HG03342 (cell line): ENCODE measurements at regions not wholly inside any gene's neighbourhood (a gene's known extent, or its start where the extent isn't known, plus 50 kb on each side); places are given as distances from the start of the nearest gene placed in this dataset.

Source experiments
- ATAC-seq: cut with Tn5 transposase; IDR thresholded peaks from one replicate; pipeline ENCODE4 v1.9.1; 2021; ENCODE audit warnings: mild to moderate bottlenecking, moderate library complexity; ENCODE audit not compliant: unreplicated experiment

DNA sequence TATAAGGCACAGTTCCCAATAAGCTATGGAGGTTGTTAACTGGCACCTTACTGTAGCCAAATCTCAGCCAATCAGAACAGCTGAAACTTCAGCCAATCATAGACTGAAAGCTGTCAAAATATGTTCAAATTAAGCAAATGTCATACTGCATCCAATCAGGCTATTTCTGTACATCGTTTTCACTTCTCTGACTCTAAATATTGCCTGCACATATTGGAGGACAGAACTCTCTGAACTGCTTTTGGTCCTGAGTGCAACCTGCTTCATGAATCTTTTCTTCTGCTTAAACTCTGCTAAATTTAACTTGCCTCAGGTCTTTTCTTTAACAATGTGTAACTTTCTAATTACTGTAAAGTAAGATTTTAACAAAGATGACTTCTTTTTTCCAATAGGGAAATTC, 1198.9 kb upstream of the PCDH7 start:
- no peak for ATAC-seq

GRCh38 chr4:29536745-29537144, 1183.4 kb upstream of the PCDH7 start:
- ATAC-seq, result no peak

DNA sequence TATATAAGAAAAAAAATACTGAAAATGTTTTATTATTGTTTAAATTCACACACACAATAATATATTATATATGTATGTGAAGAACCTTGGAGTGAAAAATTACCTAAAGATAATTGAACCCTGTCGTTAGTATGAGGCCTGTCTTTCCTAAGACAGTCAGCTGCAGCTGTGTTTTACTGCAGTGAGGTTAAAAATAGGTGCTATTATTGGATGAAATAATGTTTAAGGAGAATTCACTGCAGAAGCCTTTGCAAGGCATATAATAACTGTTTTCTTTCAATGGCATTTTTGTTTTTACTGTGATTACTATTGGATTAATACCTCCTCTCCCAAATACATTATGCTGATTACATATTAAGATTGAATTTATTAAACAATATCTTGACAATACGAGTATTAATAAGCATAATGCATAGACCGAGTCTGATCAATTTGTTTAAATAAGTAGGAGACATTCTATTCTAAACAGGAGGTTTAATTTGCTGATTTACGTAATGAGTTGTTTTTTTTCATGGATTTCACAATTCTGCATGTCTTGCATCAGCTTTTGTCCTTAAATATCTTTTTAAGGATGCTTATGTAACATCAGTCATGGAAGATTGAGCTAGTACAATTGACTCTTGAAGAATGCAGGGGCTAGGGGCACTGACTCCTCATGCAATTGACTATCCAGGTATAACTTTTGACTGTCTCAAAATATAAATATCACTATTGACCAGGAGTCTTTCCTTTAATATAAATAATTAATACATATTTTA, 1181.1 kb upstream of the PCDH7 start:
- ATAC-seq, result no peak

DNA sequence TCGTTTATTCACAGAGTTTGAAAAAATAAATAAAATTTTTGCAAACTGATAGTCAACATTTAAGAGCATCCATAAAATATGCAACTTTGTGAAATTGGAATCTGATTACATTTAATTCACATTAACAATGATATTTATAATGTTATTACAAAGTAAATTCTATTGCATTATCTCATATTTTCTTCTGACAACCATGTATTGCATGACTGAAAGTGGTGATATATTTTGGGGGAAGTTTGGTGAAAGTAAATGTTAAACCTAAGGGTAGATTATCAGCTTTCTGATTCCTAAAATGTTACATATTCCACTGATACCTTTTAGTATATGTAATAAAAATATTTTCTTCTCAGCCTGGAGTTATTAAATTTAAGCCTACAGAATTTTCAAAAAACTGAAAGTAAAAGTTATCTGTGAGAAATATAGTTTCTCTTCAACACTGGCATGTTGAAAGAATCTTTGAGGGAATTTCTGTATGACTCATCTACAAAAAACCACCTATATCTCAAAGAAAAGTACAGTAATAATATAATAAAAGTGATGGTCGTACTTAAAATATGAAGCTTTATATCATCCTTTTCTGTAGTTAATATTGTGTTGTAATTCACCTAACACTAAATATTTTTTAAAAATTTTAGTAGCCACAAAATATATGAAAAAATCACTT, 1179.6 kb upstream of the PCDH7 start:
- ATAC-seq, result peak; percentile 53

DNA sequence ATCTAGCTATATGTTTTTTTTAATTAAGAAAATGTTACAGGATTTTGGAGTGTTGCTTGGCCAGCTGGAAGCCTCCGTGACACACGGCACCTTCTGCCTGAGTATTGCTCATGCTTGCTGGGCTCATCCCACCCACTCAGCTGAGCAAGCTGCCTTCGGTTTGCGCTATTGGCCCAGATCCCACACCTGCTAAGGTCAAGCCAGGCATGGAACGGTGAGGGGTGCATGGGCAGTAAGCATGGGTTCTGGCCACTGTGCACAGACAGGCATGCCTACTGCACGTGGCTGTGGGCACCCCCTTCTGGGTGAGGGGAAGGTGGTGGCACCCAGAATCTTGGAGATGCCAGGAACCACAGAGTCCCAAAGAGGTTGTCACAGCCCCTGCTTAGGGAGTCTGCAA, 1178.4 kb upstream of the PCDH7 start:
- ATAC-seq, result no peak

DNA sequence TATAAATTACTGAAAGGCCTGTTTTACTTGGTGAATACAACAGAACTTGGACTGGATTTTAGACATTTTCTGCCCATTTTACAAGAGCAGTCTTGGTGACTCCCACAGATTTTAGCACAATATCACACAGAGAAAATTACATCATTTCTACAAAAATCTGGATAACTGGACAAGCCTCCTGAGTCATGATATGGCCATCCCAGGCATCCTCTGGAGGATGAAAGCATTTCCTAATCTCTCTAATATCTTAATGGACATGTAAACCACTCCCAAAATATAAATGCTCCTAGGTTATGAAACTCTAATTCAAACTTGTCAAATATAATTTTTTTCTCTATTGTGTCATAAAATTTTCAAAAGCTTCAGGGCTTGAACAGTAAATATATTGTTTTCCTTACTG, 1170.8 kb upstream of the PCDH7 start:
- ATAC-seq, result no peak

- no peak for ATAC-seq
These were observed 1168.3 kb upstream of the PCDH7 start for GRCh38 chr4:29551821-29552220.

GRCh38 chr4:29553846-29554245, 1166.3 kb upstream of the PCDH7 start:
- no peak for ATAC-seq

- ATAC-seq, result no peak
These were observed 1161.4 kb upstream of the PCDH7 start for GRCh38 chr4:29558789-29559188.

DNA sequence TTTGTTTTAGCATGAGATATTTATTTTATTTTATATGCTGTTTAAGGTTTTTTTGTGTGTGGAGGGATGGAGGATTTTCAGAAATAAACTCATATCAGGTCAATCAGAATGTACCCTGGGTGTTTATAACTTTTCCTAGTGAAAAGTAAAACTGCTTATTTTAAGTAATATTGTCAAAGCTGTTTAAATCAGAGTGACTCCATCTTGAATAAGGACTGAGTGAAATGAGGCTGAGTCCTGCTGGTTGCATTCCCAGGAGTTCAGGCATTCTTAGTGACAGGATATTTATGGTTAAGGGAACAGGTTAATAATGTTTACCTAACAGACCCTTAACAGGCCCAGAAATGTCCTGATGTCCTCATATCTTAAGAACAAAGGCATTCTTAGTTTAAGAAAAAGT, 1160.9 kb upstream of the PCDH7 start:
- no peak for ATAC-seq

GRCh38 chr4:29560452-29560851, 1159.7 kb upstream of the PCDH7 start:
- no peak for ATAC-seq

GRCh38 chr4:29565256-29565655, 1154.9 kb upstream of the PCDH7 start:
- no peak for ATAC-seq

- no peak for ATAC-seq
These were observed 1153.8 kb upstream of the PCDH7 start for GRCh38 chr4:29566371-29566770.

- no peak for ATAC-seq
These were observed 1148.8 kb upstream of the PCDH7 start for GRCh38 chr4:29571322-29571721.

DNA sequence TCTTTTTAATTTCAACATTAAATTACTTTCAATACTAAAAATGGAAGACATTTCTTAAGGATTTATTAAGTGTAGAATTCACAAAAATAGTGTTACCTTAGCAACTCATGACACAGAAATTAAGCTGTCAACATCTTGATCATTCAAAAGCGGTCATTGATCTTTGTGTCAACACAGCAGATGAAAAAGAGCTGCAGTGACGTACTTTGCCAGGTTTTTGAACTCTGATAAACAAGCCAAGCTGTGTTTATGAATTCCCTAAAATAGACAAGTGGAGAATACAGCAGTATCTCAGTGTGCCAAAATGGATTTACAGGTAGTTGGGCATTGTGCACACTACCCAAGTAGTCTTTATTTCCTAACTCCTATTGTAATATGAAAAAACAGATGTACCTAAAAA, 1141.8 kb upstream of the PCDH7 start:
- no peak for ATAC-seq

- ATAC-seq, result no peak
These were observed 1138.7 kb upstream of the PCDH7 start for GRCh38 chr4:29581457-29581856.

- ATAC-seq, result no peak
These were observed 1131.6 kb upstream of the PCDH7 start for GRCh38 chr4:29588617-29589016.

GRCh38 chr4:29596228-29596627, 1123.9 kb upstream of the PCDH7 start:
- ATAC-seq, result no peak

- ATAC-seq, result no peak
These were observed 1101.0 kb upstream of the PCDH7 start for GRCh38 chr4:29619168-29619567.

DNA sequence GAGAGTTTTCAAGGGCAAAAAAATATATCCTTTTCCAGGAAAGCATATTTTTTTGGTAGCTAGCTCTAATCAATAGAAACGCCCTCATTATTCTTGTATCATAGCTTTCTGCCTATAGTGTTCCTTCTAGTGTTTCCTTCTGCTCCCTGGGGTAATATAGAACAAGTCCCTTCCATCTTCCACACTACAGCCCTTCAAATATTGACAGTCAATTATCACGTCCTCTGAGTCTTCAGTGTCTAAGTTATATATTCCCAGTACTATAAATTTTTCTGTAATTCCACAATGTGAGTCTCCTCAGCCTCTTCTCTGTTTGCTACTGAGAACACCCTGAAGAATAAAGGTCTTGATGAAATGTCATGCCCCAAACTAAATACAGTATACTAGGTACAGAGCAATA, 1088.0 kb upstream of the PCDH7 start:
- no peak for ATAC-seq

DNA sequence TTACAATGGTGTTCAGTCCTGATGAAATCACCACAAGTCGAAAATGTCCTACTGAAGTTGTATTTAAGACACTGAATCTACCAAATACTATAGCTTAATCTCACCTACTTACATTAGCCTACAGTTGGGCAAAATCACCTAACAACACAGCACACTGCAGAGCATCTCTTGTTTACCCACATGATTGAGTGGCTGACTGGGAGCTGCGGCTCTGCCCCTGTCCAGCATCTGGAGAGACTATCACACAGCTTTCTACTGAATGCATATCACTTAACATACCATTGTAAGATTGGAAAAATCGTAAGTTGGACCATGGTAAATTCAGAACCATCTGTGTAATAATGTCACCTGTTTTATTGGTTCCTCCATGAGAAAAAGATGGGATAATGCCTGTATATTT, 1083.2 kb upstream of the PCDH7 start:
- no peak for ATAC-seq

DNA sequence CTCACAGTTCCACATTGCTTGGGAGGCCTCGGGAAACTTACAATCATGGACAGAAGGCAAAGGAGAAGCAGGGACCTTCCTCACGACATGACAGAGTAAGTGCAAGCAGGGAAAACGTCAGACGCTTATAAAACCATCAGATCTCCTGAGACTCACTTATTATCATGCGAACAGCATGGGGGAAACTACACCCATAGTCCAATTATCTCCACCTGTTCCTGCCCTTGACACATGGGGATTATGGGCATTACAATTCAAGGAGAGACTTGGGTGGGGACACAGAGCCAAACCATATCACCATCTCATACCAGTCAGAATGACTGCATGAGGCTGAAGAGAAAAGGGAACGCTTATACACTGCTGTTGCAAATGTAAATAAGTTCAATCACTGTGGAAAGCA, 1066.9 kb upstream of the PCDH7 start:
- no peak for ATAC-seq

GRCh38 chr4:29680644-29681043, 1039.5 kb upstream of the PCDH7 start:
- ATAC-seq, result no peak
